H9 (cell line): ENCODE measurements at regions not wholly inside any gene's neighbourhood (a gene's known extent, or its start where the extent isn't known, plus 50 kb on each side); places are given as distances from the start of the nearest gene placed in this dataset.
"Not testable (repeated sequence)": the region's sequence is repeated elsewhere in the genome, so short reads cannot be mapped to it uniquely, and the experiment has no call there.

Source experiments
- DNase-seq: peaks from one replicate; pipeline ENCODE4 v3.0.0-alpha.2; 2017
- H2AFZ ChIP-seq: one replicate; pipeline ENCODE4 v1.6.1; 2013; ENCODE audit warnings: mild to moderate bottlenecking, low read length, control low read depth, moderate library complexity
- H2AK5ac ChIP-seq: 2 replicates; pipeline ENCODE4 v1.6.1; 2013; ENCODE audit warnings: low read length, control low read depth, mixed read lengths; ENCODE audit not compliant: insufficient read length
- H2BK120ac ChIP-seq: one replicate; pipeline ENCODE4 v1.6.1; 2013; ENCODE audit warnings: low read depth, mild to moderate bottlenecking, low read length, control low read depth, inconsistent platforms; ENCODE audit not compliant: poor library complexity, severe bottlenecking
- H2BK12ac ChIP-seq: 2 replicates; pipeline ENCODE4 v1.6.1; 2013; ENCODE audit warnings: low read length, control low read depth, mixed read lengths, low read depth; ENCODE audit not compliant: insufficient read length
- H2BK15ac ChIP-seq: 2 replicates; pipeline ENCODE4 v1.6.1; 2013; ENCODE audit warnings: low read depth, low read length, control low read depth
- H2BK20ac ChIP-seq: one replicate; pipeline ENCODE4 v1.6.1; 2013; ENCODE audit warnings: low read depth, mild to moderate bottlenecking, low read length, control low read depth, inconsistent platforms; ENCODE audit not compliant: poor library complexity, severe bottlenecking
- H2BK5ac ChIP-seq: 2 replicates; pipeline ENCODE4 v1.6.1; 2013; ENCODE audit warnings: low read length, control low read depth, mixed read lengths; ENCODE audit not compliant: insufficient read length
- H3K14ac ChIP-seq: 2 replicates; pipeline ENCODE4 v1.6.1; 2013; ENCODE audit warnings: low read length, control low read depth; ENCODE audit not compliant: insufficient read depth
- H3K18ac ChIP-seq: 2 replicates; pipeline ENCODE4 v1.6.1; 2013; ENCODE audit warnings: low read depth, mild to moderate bottlenecking, mixed read lengths, low read length, control low read depth; ENCODE audit not compliant: insufficient read length
- H3K23ac ChIP-seq: 2 replicates; pipeline ENCODE4 v1.6.1; 2013; ENCODE audit warnings: low read length, control low read depth, mixed read lengths, low read depth; ENCODE audit not compliant: insufficient read length
- H3K23me2 ChIP-seq: 2 replicates; pipeline ENCODE4 v1.6.1; 2013; ENCODE audit warnings: low read depth, mild to moderate bottlenecking, mixed read lengths, low read length, control low read depth; ENCODE audit not compliant: insufficient read length, poor library complexity, severe bottlenecking
- H3K27ac ChIP-seq: 2 replicates; pipeline ENCODE4 v1.5.1; 2013; ENCODE audit warnings: low read length, control low read depth, mixed read lengths, low read depth; ENCODE audit not compliant: insufficient read length
- H3K27me3 ChIP-seq: 2 replicates; pipeline ENCODE4 v1.6.1; 2013; ENCODE audit warnings: low read length, control low read depth, inconsistent platforms; ENCODE audit not compliant: insufficient read depth
- H3K4ac ChIP-seq: 2 replicates; pipeline ENCODE4 v1.6.1; 2013; ENCODE audit warnings: low read depth, mild to moderate bottlenecking, control low read depth, inconsistent platforms, low read length, moderate library complexity
- H3K4me1 ChIP-seq: 2 replicates; pipeline ENCODE4 v1.6.1; 2013; ENCODE audit warnings: low read length, control low read depth, inconsistent platforms; ENCODE audit not compliant: insufficient read depth
- H3K4me2 ChIP-seq: 2 replicates; pipeline ENCODE4 v1.6.1; 2013; ENCODE audit warnings: low read length, control low read depth, mixed read lengths; ENCODE audit not compliant: insufficient read length, insufficient read depth
- H3K56ac ChIP-seq: 2 replicates; pipeline ENCODE4 v1.6.1; 2013; ENCODE audit warnings: low read depth, mild to moderate bottlenecking, mixed read lengths, low read length, control low read depth; ENCODE audit not compliant: insufficient read length
- H3K79me1 ChIP-seq: 2 replicates; pipeline ENCODE4 v1.6.1; 2013; ENCODE audit warnings: low read depth, mild to moderate bottlenecking, moderate library complexity, low read length, control low read depth, inconsistent platforms; ENCODE audit not compliant: insufficient read depth, poor library complexity, severe bottlenecking
- H3K79me2 ChIP-seq: 2 replicates; pipeline ENCODE4 v1.6.1; 2013; ENCODE audit warnings: low read length, control low read depth, inconsistent platforms; ENCODE audit not compliant: insufficient read depth
- H3K9ac ChIP-seq: 2 replicates; pipeline ENCODE4 v1.6.1; 2013; ENCODE audit warnings: low read length, control low read depth, mixed read lengths; ENCODE audit not compliant: insufficient read length; ENCODE audit errors: extremely low read depth
- H3K9me3 ChIP-seq: one replicate; pipeline ENCODE4 v1.6.1; 2013; ENCODE audit warnings: low read depth, low read length, inconsistent platforms; ENCODE audit not compliant: control insufficient read depth
- H3T11ph ChIP-seq: one replicate; pipeline ENCODE4 v1.6.1; 2013; ENCODE audit warnings: mild to moderate bottlenecking, low read length, control low read depth, inconsistent platforms
- H4K20me1 ChIP-seq: one replicate; pipeline ENCODE4 v1.6.1; 2013; ENCODE audit not compliant: control insufficient read depth, insufficient read length, insufficient read depth
- H4K5ac ChIP-seq: 2 replicates; pipeline ENCODE4 v1.6.1; 2013; ENCODE audit warnings: low read depth, mild to moderate bottlenecking, mixed read lengths, low read length, control low read depth; ENCODE audit not compliant: insufficient read length
- H4K8ac ChIP-seq: replicated peaks from 2 replicates; pipeline ENCODE4 v1.6.1; 2013; ENCODE audit warnings: low read length, control low read depth, mixed read lengths, low read depth; ENCODE audit not compliant: insufficient read length
- H4K91ac ChIP-seq: 2 replicates; pipeline ENCODE4 v1.6.1; 2013; ENCODE audit warnings: low read depth, mild to moderate bottlenecking, moderate library complexity, mixed read lengths, low read length, control low read depth; ENCODE audit not compliant: insufficient read length
- H3K27ac Mint-ChIP-seq, 3 experiments: 2 replicates in 2 of 3; 3 replicates in 1 of 3; pipeline ENCODE4 v1.8.0; 2020 to 2021; ENCODE audit warnings: mixed read lengths in 3 of 3, mild to moderate bottlenecking in 1 of 3, moderate library complexity in 1 of 3
- H3K27me3 Mint-ChIP-seq: 2 replicates; pipeline ENCODE4 v1.8.0; 2021; ENCODE audit warnings: low read depth, mild to moderate bottlenecking, moderate library complexity, mixed read lengths
- H3K36me3 Mint-ChIP-seq, 3 experiments: 2 replicates in 2 of 3; 3 replicates in 1 of 3; pipeline ENCODE4 v1.8.0; 2020 to 2021; ENCODE audit warnings: low read depth in 3 of 3, mixed read lengths in 3 of 3; ENCODE audit not compliant: insufficient read depth in 1 of 3
- H3K4me1 Mint-ChIP-seq, 2 experiments: 2 replicates each; pipeline ENCODE4 v1.8.0; 2020; ENCODE audit warnings: mixed read lengths in 2 of 2
- H3K4me3 Mint-ChIP-seq, 2 experiments: 2 replicates in 1 of 2; 3 replicates in 1 of 2; pipeline ENCODE4 v1.8.0; 2020 to 2021; ENCODE audit warnings: mild to moderate bottlenecking in 2 of 2, mixed read lengths in 2 of 2, moderate library complexity in 1 of 2
- H3K9me3 Mint-ChIP-seq, 2 experiments: 2 replicates in 1 of 2; 3 replicates in 1 of 2; pipeline ENCODE4 v1.8.0; 2020; ENCODE audit warnings: mild to moderate bottlenecking in 2 of 2, mixed read lengths in 2 of 2, moderate library complexity in 1 of 2
- CTCF ChIP-seq: fragments of 200-600 bp; sonication (generic); conservative IDR thresholded peaks from 3 replicates; pipeline ENCODE4 v1.8.0; 2021; ENCODE audit warnings: antibody characterized with exemption, mild to moderate bottlenecking
- whole genome bisulfite sequencing: extraction: QIAGEN DNeasy Blood & Tissue Kit; methylation state at CpG from one replicate; pipeline ENCODE4 v1.1.7; 2013; ENCODE audit warnings: missing lambda C conversion rate, low lambda C conversion rate, mixed read lengths; ENCODE audit not compliant: insufficient read length; ENCODE audit errors: extremely low coverage; 5-methylcytosine and 5-hydroxymethylcytosine counted together

GRCh38 chr14:21852061-21852664, 178.5 kb upstream of the OR4E1 start:
- no peak overlapping the region for H3K4me2 ChIP-seq
- no peak overlapping the region for H3K56ac ChIP-seq
- H3K4me1 Mint-ChIP-seq, result 0 out of 4 replicates have a peak, but pooled peaks cover 2 to 4% of the 10 kb centered on the region in 2 experiments
- H3K36me3 Mint-ChIP-seq, result no peaks in the 10 kb centered on the region
- no peak overlapping the region for H2BK120ac ChIP-seq
- no peak overlapping the region for H2BK5ac ChIP-seq
- H3K18ac ChIP-seq, result no peak overlapping the region
- no CpG with 5 or more reads among the region's 4 CpGs for whole genome bisulfite sequencing
- no peak overlapping the region for H3K23ac ChIP-seq
- H4K5ac ChIP-seq, result no peak overlapping the region
- H3K27me3 Mint-ChIP-seq, result peaks cover 15% of the 10 kb centered on the region
- no peaks in the 10 kb centered on the region for H3K79me1 ChIP-seq
- H3K4ac ChIP-seq, result no peak overlapping the region
- no peak overlapping the region for H3K9ac ChIP-seq
- no peak overlapping the region for H3K4me3 Mint-ChIP-seq
- no peaks in the 10 kb centered on the region for H3K27me3 ChIP-seq
- no peaks in the 10 kb centered on the region for H3K79me2 ChIP-seq
- H2AFZ ChIP-seq, result peak overlapping the region; percentile 71
- no peaks in the 10 kb centered on the region for H3K23me2 ChIP-seq
- H3T11ph ChIP-seq, result no peak overlapping the region
- no peak overlapping the region for H3K14ac ChIP-seq
- H2BK15ac ChIP-seq, result no peak overlapping the region
- H3K9me3 Mint-ChIP-seq, result no peaks in the 10 kb centered on the region
- H4K8ac ChIP-seq, result no peak overlapping the region
- no peak overlapping the region for H2AK5ac ChIP-seq
- H4K20me1 ChIP-seq, result no peaks in the 10 kb centered on the region
- peak; percentile 90 for TF ChIP-seq CTCF
- H3K4me1 ChIP-seq, result no peaks in the 10 kb centered on the region
- no peak overlapping the region for H4K91ac ChIP-seq
- no peak overlapping the region for H3K27ac Mint-ChIP-seq
- no peak overlapping the region for H3K27ac ChIP-seq
- H2BK20ac ChIP-seq, result no peak overlapping the region
- no peaks in the 10 kb centered on the region for H3K9me3 ChIP-seq
- DNase-seq, result peak; percentile 71
- H2BK12ac ChIP-seq, result no peak overlapping the region

GRCh38 chr14:21846902-21847301, 173.3 kb upstream of the OR4E1 start:
- H3K79me2 ChIP-seq, H2AK5ac ChIP-seq, H3K36me3 Mint-ChIP-seq, H3K27ac ChIP-seq, H2BK15ac ChIP-seq, H3K4me1 ChIP-seq, H3K27ac Mint-ChIP-seq, H3K79me1 ChIP-seq, H2BK5ac ChIP-seq, H3K27me3 ChIP-seq, H3K4ac ChIP-seq, H4K20me1 ChIP-seq, H3K56ac ChIP-seq, H4K8ac ChIP-seq, H3K9ac ChIP-seq, H3K9me3 ChIP-seq, DNase-seq, H3K23me2 ChIP-seq, H2BK120ac ChIP-seq, H2BK20ac ChIP-seq, H3K14ac ChIP-seq, H4K91ac ChIP-seq, H3K9me3 Mint-ChIP-seq, H3K23ac ChIP-seq, H3K18ac ChIP-seq, H2BK12ac ChIP-seq, H3T11ph ChIP-seq, H3K4me1 Mint-ChIP-seq, H3K4me2 ChIP-seq, H2AFZ ChIP-seq, H4K5ac ChIP-seq: not testable (repeated sequence)
- peak overlapping the region in 1 of 2 experiments; percentile 11; a peak in 1 of 5 replicates for H3K4me3 Mint-ChIP-seq
- no CpG with 5 or more reads among the region's 11 CpGs for WGBS
- H3K27me3 Mint-ChIP-seq, result peaks cover 38% of the 10 kb centered on the region
